Heart left ventricle (tissue), 16 donors: ENCODE measurements at regions not wholly inside any gene's neighbourhood (a gene's known extent, or its start where the extent isn't known, plus 50 kb on each side); places are given as distances from the start of the nearest gene placed in this dataset.

Experiments
- ATAC-seq, 4 donors: fragments of 200-7000 bp; cut with Tn5 transposase; one replicate each; pipeline ENCODE4 v1.9.1; 2020 to 2022; ENCODE audit warnings: moderate library complexity in 4 of 4, mild to moderate bottlenecking in 3 of 4, moderate number of reproducible peaks in 1 of 4
- DNase-seq, 5 donors: peaks; one replicate each; pipeline ENCODE4 v3.0.0-alpha.2; 2020
- H3K27ac ChIP-seq, 12 donors: fragments of 200-600 bp; sonication (generic) in 4 of 12; one replicate each; pipeline versions ENCODE4 v1.5.0 to v1.8.0; 2016 to 2022; ENCODE audit warnings: mild to moderate bottlenecking in 2 of 12
- H3K27me3 ChIP-seq, 9 donors: fragments of 200-600 bp; sonication (generic) in 2 of 9; one replicate each; pipeline versions ENCODE4 v1.5.1 to v1.8.0; 2016 to 2022; ENCODE audit warnings: mild to moderate bottlenecking in 3 of 9
- H3K36me3 ChIP-seq, 9 donors: fragments of 200-600 bp; sonication (generic) in 2 of 9; one replicate each; pipeline versions ENCODE4 v1.5.0 to v1.8.0; 2018 to 2022; ENCODE audit warnings: mild to moderate bottlenecking in 2 of 9
- H3K4me1 ChIP-seq, 12 donors: fragments of 200-600 bp; sonication (generic) in 4 of 12; one replicate each; pipeline versions ENCODE4 v1.5.0 to v1.8.0; 2016 to 2022; ENCODE audit warnings: mild to moderate bottlenecking in 3 of 12
- H3K4me3 ChIP-seq, 12 donors: fragments of 200-600 bp; sonication (generic) in 4 of 12; one replicate each; pipeline versions ENCODE4 v1.5.0 to v1.8.0; 2017 to 2022; ENCODE audit warnings: mild to moderate bottlenecking in 9 of 12, moderate library complexity in 4 of 12
- H3K9me3 ChIP-seq, 12 donors: fragments of 200-600 bp; sonication (generic) in 4 of 12; one replicate each; pipeline versions ENCODE4 v1.5.0 to v1.8.0; 2016 to 2022; ENCODE audit warnings: mild to moderate bottlenecking in 1 of 12
- POLR2A ChIP-seq, 2 donors: fragments of 450-650 bp; IDR thresholded peaks; one replicate each; pipeline ENCODE4 v1.6.1; 2017; ENCODE audit warnings: antibody characterized with exemption in 2 of 2, mild to moderate bottlenecking in 2 of 2, moderate library complexity in 2 of 2
- WGBS, 4 donors: extraction: QIAGEN DNeasy Blood & Tissue Kit in 2 of 4; methylation state at CpG; one replicate each; pipeline versions ENCODE4 v1.1.5 to v1.1.7; 2013 to 2018; 5-methylcytosine and 5-hydroxymethylcytosine counted together
- intact Hi-C, 10 donors: fragments of 100-400 bp; cut with DNase I; formaldehyde crosslinking; loops; one replicate each; pipeline versions ENCODE4 v1.11.1 to v1.14.2; 2022
- TF ChIP-seq, protein P1 (sequence below), 12 donors: fragments of 200-600 bp; sonication (generic) in 4 of 12; IDR thresholded peaks; one replicate each; pipeline versions ENCODE4 v1.5.0 to v1.8.0; 2018 to 2022; ENCODE audit warnings: antibody characterized with exemption in 12 of 12, mild to moderate bottlenecking in 5 of 12
- donor health status: ischemic (EF 13 %, LVEDD 7.1; RV severe dilation, severe dysfunction).
- donor health status: healthy with polysubstance abuse.
- donor health status: DM: no; HTN: yes; CAD: no.
- donor health status: DM: no; HTN: no; CAD: no.
- donor health status: ischemic (EF 25% LVEDD 6.9; RV normal size, moderate dysfunction).
- donor health status: ischemic (EF 25% LVEDD 5.7; RV mildly dilated, moderate dysfunction).
- donor health status: healthy.
- donor health status: DM: yes; HTN: yes; CAD: no.
- donor health status: ischemic (EF 35%, LVEDD 5.7; RV mildly dilated, moderate dysfunction).
- donor health status: nonischemic (EF 11% LVEDD 7.7; RV severe dilation, severe dysfunction).
- donor health status: DM: yes; HTN: yes; CAD: no.
- donor health status: PGD.
- donor health status: ischemic (EF 29% LVEDD 5.4; RV normal size, mild dysfunction).
- donor health status: nonischemic (EF 23%, LVEDD 6.1; RV moderate dilation, normal function).

DNA sequence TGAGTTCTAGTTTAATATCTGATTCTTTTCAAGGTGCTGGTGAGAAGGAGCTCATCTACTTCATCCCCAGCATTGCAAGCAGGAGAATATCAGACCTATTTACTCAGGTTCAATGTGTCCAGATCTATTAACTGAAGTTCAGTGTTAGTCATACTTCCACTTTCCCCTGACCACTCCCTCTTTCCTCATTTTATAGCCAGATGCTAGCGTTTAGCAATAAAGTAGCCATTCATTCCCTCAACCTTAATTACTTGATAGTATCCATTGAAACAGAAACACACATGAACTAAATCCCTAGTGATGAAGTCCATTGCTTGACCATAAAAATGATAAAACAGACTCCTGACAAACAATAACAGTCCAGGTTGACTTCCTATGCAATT, 60.0 kb downstream of the RPL22L1 start:
- TF ChIP-seq, protein P1, sequence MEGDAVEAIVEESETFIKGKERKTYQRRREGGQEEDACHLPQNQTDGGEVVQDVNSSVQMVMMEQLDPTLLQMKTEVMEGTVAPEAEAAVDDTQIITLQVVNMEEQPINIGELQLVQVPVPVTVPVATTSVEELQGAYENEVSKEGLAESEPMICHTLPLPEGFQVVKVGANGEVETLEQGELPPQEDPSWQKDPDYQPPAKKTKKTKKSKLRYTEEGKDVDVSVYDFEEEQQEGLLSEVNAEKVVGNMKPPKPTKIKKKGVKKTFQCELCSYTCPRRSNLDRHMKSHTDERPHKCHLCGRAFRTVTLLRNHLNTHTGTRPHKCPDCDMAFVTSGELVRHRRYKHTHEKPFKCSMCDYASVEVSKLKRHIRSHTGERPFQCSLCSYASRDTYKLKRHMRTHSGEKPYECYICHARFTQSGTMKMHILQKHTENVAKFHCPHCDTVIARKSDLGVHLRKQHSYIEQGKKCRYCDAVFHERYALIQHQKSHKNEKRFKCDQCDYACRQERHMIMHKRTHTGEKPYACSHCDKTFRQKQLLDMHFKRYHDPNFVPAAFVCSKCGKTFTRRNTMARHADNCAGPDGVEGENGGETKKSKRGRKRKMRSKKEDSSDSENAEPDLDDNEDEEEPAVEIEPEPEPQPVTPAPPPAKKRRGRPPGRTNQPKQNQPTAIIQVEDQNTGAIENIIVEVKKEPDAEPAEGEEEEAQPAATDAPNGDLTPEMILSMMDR (IDR thresholded peaks at IDR 0.05) = no peak
- TF ChIP-seq POLR2A (IDR thresholded peaks at IDR 0.05) = no peak

DNA sequence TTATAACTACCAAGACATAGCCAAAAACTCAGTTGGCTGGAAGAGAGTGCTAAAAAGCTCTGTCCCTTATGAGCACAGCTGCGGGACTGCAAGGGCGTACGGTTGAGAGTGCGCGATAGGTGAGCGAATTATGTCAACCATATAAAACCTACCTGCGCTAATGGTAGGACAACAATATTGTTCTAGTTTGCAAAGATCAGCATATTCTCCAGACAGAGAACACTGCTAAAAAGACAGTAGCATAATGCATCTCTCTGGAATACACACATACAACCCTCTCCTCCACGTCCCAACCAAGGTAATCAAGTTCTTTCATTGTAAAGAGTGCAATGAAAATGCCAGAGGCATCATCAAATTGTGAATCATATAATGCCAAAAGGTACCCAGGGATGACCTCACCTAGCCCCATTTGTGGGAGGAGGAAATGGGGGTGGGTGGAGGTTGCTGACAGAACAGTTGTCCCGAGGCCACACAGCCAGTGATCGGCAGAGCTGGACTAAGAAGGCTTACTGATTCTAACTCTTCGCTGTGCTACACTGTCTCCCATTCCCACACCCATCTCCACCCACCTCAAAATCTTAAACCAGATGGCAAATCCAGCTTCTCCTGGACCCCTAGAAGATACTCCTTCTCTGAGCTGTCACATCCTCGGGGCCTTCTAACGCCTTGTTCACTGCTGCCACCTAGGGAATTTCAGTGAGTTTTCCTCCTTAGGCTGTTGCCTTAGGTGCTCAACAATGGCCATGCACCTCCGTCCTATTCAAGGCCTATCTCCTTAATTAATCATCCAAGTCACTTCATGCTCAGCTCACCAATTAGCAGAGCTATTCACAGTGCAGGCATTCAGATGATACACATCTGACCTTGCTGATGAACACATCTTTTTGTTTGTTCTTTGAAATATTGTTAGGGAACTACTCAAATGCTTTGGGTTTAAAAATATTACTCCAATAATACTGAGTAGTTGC, 60.7 kb downstream of the RPL22L1 start:
- intact Hi-C loops = loop anchor here in 4 of 10 donors (2.0 to 10.0 kb wide), 4 partner anchors 114 to 394 kb away; no protein-coding TSS in a partner anchor
- Histone ChIP-seq H3K4me1 (peaks cover 0 to 11% (median 0%) of the 10 kb centered on the region in 12 donors), H3K9me3 (no peaks in the 10 kb centered on the region), H3K4me3 (no peak overlapping the region), H3K27me3 (peaks cover 0 to 2% (median 0%) of the 10 kb centered on the region in 9 donors), H3K27ac (no peak overlapping the region), H3K36me3 (no peaks in the 10 kb centered on the region)
- ATAC-seq = peak; percentile 63 to 71 (median 66)
- WGBS, 4 donors = 72 to 74% (median 73%) methylated on average over 14 of the region's 14 CpGs
- TF ChIP-seq POLR2A (IDR thresholded peaks at IDR 0.05) = no peak
- TF ChIP-seq, protein P1 (IDR thresholded peaks at IDR 0.05) = peak in 11 of 12 donors; percentile 23 to 61 (median 41)
- DNase-seq = peak in 1 of 5 donors; percentile 20

More for the DNA sequence above, 60.0 kb downstream of the RPL22L1 start:
- Histone ChIP-seq H3K4me3 (no peak overlapping the region), H3K27me3 (no peaks in the 10 kb centered on the region), H3K27ac (no peak overlapping the region), H3K9me3 (no peaks in the 10 kb centered on the region), H3K4me1 (peaks cover 0 to 11% (median 0%) of the 10 kb centered on the region in 12 donors), H3K36me3 (no peaks in the 10 kb centered on the region)
- 40 to 57% (median 44%) methylated on average over 1 of the region's 1 CpG for WGBS, 4 donors
- intact Hi-C loops = loop anchor here (1.0 to 10.0 kb wide), 11 partner anchors 115 to 503 kb away; no protein-coding TSS in a partner anchor
- ATAC-seq (no peak), DNase-seq (no peak)

DNA sequence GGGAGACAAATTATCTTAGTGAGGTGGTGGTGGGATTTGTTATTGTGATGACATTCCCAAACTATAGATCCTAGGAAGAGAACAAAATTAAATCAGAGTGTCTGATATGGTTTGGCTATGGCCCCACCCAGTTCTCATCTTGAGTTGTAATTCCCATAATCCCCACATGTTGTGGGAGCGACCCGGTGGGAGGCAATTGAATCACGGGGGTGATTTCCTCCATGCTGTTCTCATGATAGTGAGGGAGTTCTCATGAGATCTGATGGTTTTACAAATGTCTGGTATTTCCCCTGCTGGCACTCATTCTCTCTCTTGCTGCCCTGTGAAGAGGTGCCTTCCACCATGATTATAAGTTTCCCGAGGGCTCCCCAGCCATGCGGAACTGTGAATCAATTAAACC, 62.0 kb downstream of the RPL22L1 start:
- TF ChIP-seq, protein P1 (IDR thresholded peaks at IDR 0.05) = no peak
- no peak for TF ChIP-seq POLR2A (IDR thresholded peaks at IDR 0.05)
- 66 to 83% (median 72%) methylated on average over 5 of the region's 5 CpGs for WGBS, 4 donors
- no peak overlapping the region for H3K4me3 ChIP-seq
- peaks cover 0 to 8% (median 0%) of the 10 kb centered on the region in 9 donors for H3K27me3 ChIP-seq
- H3K36me3 ChIP-seq = no peaks in the 10 kb centered on the region
- H3K27ac ChIP-seq = no peak overlapping the region
- peaks cover 0 to 11% (median 0%) of the 10 kb centered on the region in 12 donors for H3K4me1 ChIP-seq
- ATAC-seq (no peak), DNase-seq (no peak)
- intact Hi-C loops = loop anchor here in 4 of 10 donors (2.0 to 10.0 kb wide), 4 partner anchors 113 to 393 kb away; no protein-coding TSS in a partner anchor
- no peaks in the 10 kb centered on the region for H3K9me3 ChIP-seq

DNA sequence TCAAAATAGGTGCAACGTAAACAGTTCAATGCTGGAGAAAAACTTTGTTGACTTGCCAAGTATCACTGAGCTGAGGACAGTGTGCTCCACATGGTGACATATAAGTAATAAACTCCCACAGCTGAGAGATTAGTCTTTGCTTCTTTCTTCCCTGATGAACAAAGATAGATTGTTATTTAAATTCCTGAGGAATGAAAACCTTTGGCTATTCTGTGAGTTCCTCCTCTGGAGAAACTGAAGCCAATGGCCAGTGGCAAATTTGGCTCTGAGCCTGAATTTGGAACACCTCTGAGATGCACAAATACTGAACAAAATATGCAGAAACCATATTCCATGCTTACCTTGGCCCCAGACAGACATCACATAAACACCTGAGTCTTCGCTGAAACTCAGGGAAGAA, 63.3 kb downstream of the RPL22L1 start:
- Histone ChIP-seq H3K4me1 (peaks cover 0 to 3% (median 0%) of the 10 kb centered on the region in 12 donors), H3K4me3 (no peak overlapping the region), H3K27me3 (peaks cover 0 to 8% (median 0%) of the 10 kb centered on the region in 9 donors), H3K9me3 (no peaks in the 10 kb centered on the region), H3K36me3 (no peaks in the 10 kb centered on the region), H3K27ac (no peak overlapping the region)
- TF ChIP-seq POLR2A (IDR thresholded peaks at IDR 0.05) = no peak
- TF ChIP-seq, protein P1 (IDR thresholded peaks at IDR 0.05) = no peak
- DNase-seq = no peak
- intact Hi-C loops = loop anchor here in 3 of 10 donors (5.0 to 10.0 kb wide), 3 partner anchors 112 to 379 kb away; no protein-coding TSS in a partner anchor
- no peak for ATAC-seq
- WGBS, 4 donors = 90 to 96% (median 95%) methylated on average over 2 of the region's 2 CpGs
